Esophagus squamous epithelium (tissue), 4 donors: ENCODE measurements at regions not wholly inside any gene's neighbourhood (a gene's known extent, or its start where the extent isn't known, plus 50 kb on each side); places are given as distances from the start of the nearest gene placed in this dataset.

Experiments used
- POLR2A ChIP-seq, 4 donors: fragments of 450-650 bp; IDR thresholded peaks; one replicate each; pipeline ENCODE4 v1.6.1; 2017; ENCODE audit warnings: antibody characterized with exemption in 4 of 4, mild to moderate bottlenecking in 4 of 4, moderate library complexity in 3 of 4
- TF ChIP-seq, protein P1 (sequence below), 6 experiments: fragments of 450-650 bp in 4 of 6; fragments of 200-600 bp in 2 of 6; sonication (generic) in 2 of 6; IDR thresholded peaks; one replicate each; pipeline ENCODE4 v1.5.1; 2016 to 2019; ENCODE audit warnings: antibody characterized with exemption in 6 of 6, mild to moderate bottlenecking in 4 of 6, moderate library complexity in 4 of 6

DNA sequence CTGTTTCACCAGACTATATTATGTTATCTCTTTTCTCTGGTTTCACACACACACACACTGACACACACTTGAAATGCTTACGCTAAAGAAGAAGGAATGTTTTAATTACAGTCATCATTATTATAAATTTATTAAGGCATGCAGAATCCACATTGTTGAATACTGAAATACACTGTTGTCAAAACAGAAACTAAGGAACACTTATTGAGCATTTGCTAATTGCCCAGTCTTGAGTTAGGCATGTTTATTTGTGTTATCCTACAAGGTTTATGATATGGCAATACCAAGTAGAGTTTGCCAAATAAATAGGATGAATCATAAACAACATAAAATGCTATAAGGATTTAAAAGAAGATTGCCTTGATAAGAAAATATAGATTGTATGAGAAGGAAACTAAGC, 917.0 kb upstream of the PIK3C3 start:
- TF ChIP-seq POLR2A (IDR thresholded peaks at IDR 0.05), result no peak
- TF ChIP-seq, protein P1, sequence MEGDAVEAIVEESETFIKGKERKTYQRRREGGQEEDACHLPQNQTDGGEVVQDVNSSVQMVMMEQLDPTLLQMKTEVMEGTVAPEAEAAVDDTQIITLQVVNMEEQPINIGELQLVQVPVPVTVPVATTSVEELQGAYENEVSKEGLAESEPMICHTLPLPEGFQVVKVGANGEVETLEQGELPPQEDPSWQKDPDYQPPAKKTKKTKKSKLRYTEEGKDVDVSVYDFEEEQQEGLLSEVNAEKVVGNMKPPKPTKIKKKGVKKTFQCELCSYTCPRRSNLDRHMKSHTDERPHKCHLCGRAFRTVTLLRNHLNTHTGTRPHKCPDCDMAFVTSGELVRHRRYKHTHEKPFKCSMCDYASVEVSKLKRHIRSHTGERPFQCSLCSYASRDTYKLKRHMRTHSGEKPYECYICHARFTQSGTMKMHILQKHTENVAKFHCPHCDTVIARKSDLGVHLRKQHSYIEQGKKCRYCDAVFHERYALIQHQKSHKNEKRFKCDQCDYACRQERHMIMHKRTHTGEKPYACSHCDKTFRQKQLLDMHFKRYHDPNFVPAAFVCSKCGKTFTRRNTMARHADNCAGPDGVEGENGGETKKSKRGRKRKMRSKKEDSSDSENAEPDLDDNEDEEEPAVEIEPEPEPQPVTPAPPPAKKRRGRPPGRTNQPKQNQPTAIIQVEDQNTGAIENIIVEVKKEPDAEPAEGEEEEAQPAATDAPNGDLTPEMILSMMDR (IDR thresholded peaks at IDR 0.05), result no peak
